ENCODE measurements at regions not wholly inside any gene's neighbourhood (a gene's known extent, or its start where the extent isn't known, plus 50 kb on each side); places are given as distances from the start of the nearest gene placed in this dataset.

GRCh38 chr6:158870649-158870957 is 51.4 kb upstream of the EZR start:
- TF ChIP-seq, protein P1, sequence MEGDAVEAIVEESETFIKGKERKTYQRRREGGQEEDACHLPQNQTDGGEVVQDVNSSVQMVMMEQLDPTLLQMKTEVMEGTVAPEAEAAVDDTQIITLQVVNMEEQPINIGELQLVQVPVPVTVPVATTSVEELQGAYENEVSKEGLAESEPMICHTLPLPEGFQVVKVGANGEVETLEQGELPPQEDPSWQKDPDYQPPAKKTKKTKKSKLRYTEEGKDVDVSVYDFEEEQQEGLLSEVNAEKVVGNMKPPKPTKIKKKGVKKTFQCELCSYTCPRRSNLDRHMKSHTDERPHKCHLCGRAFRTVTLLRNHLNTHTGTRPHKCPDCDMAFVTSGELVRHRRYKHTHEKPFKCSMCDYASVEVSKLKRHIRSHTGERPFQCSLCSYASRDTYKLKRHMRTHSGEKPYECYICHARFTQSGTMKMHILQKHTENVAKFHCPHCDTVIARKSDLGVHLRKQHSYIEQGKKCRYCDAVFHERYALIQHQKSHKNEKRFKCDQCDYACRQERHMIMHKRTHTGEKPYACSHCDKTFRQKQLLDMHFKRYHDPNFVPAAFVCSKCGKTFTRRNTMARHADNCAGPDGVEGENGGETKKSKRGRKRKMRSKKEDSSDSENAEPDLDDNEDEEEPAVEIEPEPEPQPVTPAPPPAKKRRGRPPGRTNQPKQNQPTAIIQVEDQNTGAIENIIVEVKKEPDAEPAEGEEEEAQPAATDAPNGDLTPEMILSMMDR (IDR thresholded peaks at IDR 0.05; ENCODE audit: low read length), result no peak
- TF ChIP-seq EZH2 (IDR thresholded peaks at IDR 0.05; ENCODE audit: borderline replicate concordance, low read length), result no peak
- H4K20me1 ChIP-seq (ENCODE audit: insufficient read depth, low read length), result no peaks in the 10 kb centered on the region
- H3K79me2 ChIP-seq (ENCODE audit: insufficient read depth, low read length), result no peaks in the 10 kb centered on the region
- H3K27ac ChIP-seq (ENCODE audit: low read depth, low read length, poor library complexity, severe bottlenecking), result peak overlapping the region; percentile 99
- H3K9ac ChIP-seq (ENCODE audit: low read length), result peak overlapping the region; percentile 87
- H3K27me3 ChIP-seq (ENCODE audit: insufficient read depth, low read length), result no peaks in the 10 kb centered on the region
- H3K4me3 ChIP-seq (ENCODE audit: low read depth, low read length, poor library complexity, severe bottlenecking), result peak overlapping the region; percentile 63
- no peaks in the 10 kb centered on the region for H3K36me3 ChIP-seq (ENCODE audit: insufficient read depth, low read length)
- no peak overlapping the region for H2AFZ ChIP-seq (ENCODE audit: low read length)
- no peaks in the 10 kb centered on the region for H3F3A ChIP-seq (ENCODE audit: insufficient read depth, low read length)
- H3K9me3 ChIP-seq (ENCODE audit: low read length), result no peaks in the 10 kb centered on the region
- no peaks in the 10 kb centered on the region for H3K9me2 ChIP-seq (ENCODE audit: low read depth, low read length)
- H3K4me2 ChIP-seq (ENCODE audit: low read length), result peak overlapping the region; percentile 85
- H3K4me1 ChIP-seq (ENCODE audit: insufficient read depth, low read length, severe bottlenecking), result peaks cover 55% of the 10 kb centered on the region

- no peaks in the 10 kb centered on the region for H3K79me2 ChIP-seq (ENCODE audit: insufficient read depth, low read length)
- no peaks in the 10 kb centered on the region for H3F3A ChIP-seq (ENCODE audit: insufficient read depth, low read length)
- peak overlapping the region; percentile 63 for H3K4me3 ChIP-seq (ENCODE audit: low read depth, low read length, poor library complexity, severe bottlenecking)
Measured at GRCh38 chr6:158869826-158870648, 50.9 kb upstream of the EZR start.

DNA sequence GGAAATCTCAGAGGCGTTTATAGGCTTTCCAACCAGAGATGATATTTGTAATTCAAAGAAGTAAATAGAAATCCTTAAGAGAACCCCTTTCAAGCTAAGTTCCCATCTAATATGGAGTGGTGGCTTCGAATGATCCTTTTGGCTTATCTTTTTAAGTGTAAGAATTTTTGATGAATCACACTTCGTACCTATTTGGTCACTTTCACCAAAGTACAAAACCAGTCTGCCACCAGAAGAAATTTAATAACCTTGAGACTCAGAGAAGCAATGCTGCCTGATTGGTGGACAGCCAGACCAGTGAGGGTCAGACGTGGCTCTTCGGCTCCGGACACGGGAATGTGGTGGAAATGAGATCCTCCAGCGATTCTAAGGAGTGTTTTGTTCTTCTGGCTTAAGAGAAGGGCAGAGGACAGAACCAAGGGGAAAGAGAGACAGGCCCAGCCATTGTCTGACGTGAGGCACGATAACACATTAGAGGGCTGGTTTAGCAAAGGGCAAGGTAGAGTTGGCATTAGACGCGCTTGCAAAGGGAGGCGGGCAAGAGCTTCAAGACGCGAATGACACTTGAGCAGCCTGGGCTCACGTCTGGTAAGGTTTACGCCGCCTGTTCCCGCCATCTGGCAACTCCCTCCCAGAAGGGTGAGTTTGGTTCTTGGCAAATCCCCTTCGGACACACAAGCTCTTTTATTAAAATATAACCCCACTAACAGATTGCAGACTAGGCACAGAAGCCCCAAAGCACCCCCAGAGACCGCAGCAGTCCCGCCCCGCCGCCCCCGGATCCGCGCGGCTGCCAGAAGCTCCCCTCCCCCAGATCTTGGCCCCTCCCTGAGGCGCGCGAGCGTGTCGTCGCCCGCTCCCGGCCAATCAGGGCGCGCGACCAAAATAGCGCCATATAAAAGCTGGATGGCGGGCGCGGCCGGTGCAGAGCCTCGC is 50.0 kb upstream of the EZR start:
- Histone ChIP-seq H3K27ac (ENCODE audit: low read depth, low read length, poor library complexity, severe bottlenecking) (peak overlapping the region; percentile 99), H2AFZ (ENCODE audit: low read length) (no peak overlapping the region), H3F3A (ENCODE audit: insufficient read depth, low read length) (no peaks in the 10 kb centered on the region), H3K79me2 (ENCODE audit: insufficient read depth, low read length) (no peaks in the 10 kb centered on the region), H3K4me2 (ENCODE audit: low read length) (peak overlapping the region; percentile 73), H3K36me3 (ENCODE audit: insufficient read depth, low read length) (no peaks in the 10 kb centered on the region), H3K4me1 (ENCODE audit: insufficient read depth, low read length, severe bottlenecking) (peaks cover 69% of the 10 kb centered on the region), H3K4me3 (ENCODE audit: low read depth, low read length, poor library complexity, severe bottlenecking) (peak overlapping the region; percentile 49), H3K9me2 (ENCODE audit: low read depth, low read length) (no peaks in the 10 kb centered on the region), H4K20me1 (ENCODE audit: insufficient read depth, low read length) (no peaks in the 10 kb centered on the region), H3K9ac (ENCODE audit: low read length) (peak overlapping the region; percentile 81), H3K9me3 (ENCODE audit: low read length) (no peaks in the 10 kb centered on the region), H3K27me3 (ENCODE audit: insufficient read depth, low read length) (no peaks in the 10 kb centered on the region)
- no peak for TF ChIP-seq EZH2 (IDR thresholded peaks at IDR 0.05; ENCODE audit: borderline replicate concordance, low read length)
- TF ChIP-seq, protein P1 (IDR thresholded peaks at IDR 0.05; ENCODE audit: low read length), result 0 out of 2 replicates have a peak, but pooled peaks have one; percentile 7

More at GRCh38 chr6:158869826-158870648, 50.9 kb upstream of the EZR start:
- Histone ChIP-seq H3K36me3 (ENCODE audit: insufficient read depth, low read length) (no peaks in the 10 kb centered on the region), H3K27me3 (ENCODE audit: insufficient read depth, low read length) (no peaks in the 10 kb centered on the region), H3K27ac (ENCODE audit: low read depth, low read length, poor library complexity, severe bottlenecking) (peak overlapping the region; percentile 99), H3K4me2 (ENCODE audit: low read length) (peak overlapping the region; percentile 85), H2AFZ (ENCODE audit: low read length) (no peak overlapping the region), H4K20me1 (ENCODE audit: insufficient read depth, low read length) (no peaks in the 10 kb centered on the region), H3K4me1 (ENCODE audit: insufficient read depth, low read length, severe bottlenecking) (peaks cover 60% of the 10 kb centered on the region), H3K9me3 (ENCODE audit: low read length) (no peaks in the 10 kb centered on the region), H3K9ac (ENCODE audit: low read length) (peak overlapping the region; percentile 87), H3K9me2 (ENCODE audit: low read depth, low read length) (no peaks in the 10 kb centered on the region)
- TF ChIP-seq, protein P1 (IDR thresholded peaks at IDR 0.05; ENCODE audit: low read length), result no peak; the same call in 1 of the 2 replicates
- TF ChIP-seq EZH2 (IDR thresholded peaks at IDR 0.05; ENCODE audit: borderline replicate concordance, low read length), result no peak
